ENCODE measurements at regions not wholly inside any gene's neighbourhood (a gene's known extent, or its start where the extent isn't known, plus 50 kb on each side); places are given as distances from the start of the nearest gene placed in this dataset.
"Not testable (repeated sequence)": the region's sequence is repeated elsewhere in the genome, so short reads cannot be mapped to it uniquely, and the experiment has no call there.

- not testable (repeated sequence) for TF ChIP-seq POLR2AphosphoS5 (IDR thresholded peaks at IDR 0.05; ENCODE audit: borderline replicate concordance, low read depth, low read length); EZH2 (IDR thresholded peaks at IDR 0.05); FOXP2 (optimal IDR thresholded peaks at IDR 0.05; ENCODE audit: control extremely low read depth, extremely low read length, insufficient read depth)
Observed at GRCh38 chr16:29338821-29339700, 67.5 kb downstream of the NPIPB11 start.
